Peyer's patch (tissue), 4 donors: ENCODE measurements at regions not wholly inside any gene's neighbourhood (a gene's known extent, or its start where the extent isn't known, plus 50 kb on each side); places are given as distances from the start of the nearest gene placed in this dataset.

Experiments used
- POLR2A ChIP-seq, 2 donors: fragments of 450-650 bp; IDR thresholded peaks; one replicate each; pipeline ENCODE4 v1.5.1; 2017; ENCODE audit warnings: antibody characterized with exemption in 2 of 2, mild to moderate bottlenecking in 2 of 2, moderate library complexity in 2 of 2
- TF ChIP-seq, protein P1 (sequence below), 6 experiments: fragments of 450-650 bp in 4 of 6; fragments of 200-600 bp in 2 of 6; sonication (generic) in 1 of 6; IDR thresholded peaks; one replicate each; pipeline ENCODE4 v1.5.1; 2017 to 2019; ENCODE audit warnings: antibody characterized with exemption in 6 of 6, mild to moderate bottlenecking in 3 of 6, moderate library complexity in 1 of 6

DNA sequence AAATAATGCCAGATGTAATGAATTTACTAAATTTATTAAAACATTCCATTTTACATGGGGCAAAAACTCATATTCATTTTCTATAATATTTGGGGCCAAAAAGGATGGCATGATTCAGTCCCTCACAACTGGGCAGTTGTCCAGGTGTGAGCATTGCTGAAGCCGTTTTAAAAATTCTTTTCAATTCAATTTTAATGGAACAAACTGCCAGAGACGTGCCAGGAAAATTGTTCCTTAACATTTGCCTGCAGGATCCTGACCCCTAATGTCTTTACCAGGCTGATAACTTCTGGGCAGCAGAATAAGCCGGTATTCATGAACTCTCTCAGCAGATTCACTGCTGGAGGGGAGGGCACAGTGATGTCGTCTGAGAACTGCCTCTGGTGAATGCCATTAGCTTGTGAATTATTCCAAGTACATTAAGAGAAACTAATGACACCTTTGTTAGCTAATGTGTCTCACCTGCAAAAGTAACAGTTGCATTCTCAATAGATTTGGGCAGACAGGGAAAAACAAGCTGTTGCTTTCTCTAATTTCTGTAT is 1445.1 kb upstream of the TENM3 start:
- TF ChIP-seq, protein P1, sequence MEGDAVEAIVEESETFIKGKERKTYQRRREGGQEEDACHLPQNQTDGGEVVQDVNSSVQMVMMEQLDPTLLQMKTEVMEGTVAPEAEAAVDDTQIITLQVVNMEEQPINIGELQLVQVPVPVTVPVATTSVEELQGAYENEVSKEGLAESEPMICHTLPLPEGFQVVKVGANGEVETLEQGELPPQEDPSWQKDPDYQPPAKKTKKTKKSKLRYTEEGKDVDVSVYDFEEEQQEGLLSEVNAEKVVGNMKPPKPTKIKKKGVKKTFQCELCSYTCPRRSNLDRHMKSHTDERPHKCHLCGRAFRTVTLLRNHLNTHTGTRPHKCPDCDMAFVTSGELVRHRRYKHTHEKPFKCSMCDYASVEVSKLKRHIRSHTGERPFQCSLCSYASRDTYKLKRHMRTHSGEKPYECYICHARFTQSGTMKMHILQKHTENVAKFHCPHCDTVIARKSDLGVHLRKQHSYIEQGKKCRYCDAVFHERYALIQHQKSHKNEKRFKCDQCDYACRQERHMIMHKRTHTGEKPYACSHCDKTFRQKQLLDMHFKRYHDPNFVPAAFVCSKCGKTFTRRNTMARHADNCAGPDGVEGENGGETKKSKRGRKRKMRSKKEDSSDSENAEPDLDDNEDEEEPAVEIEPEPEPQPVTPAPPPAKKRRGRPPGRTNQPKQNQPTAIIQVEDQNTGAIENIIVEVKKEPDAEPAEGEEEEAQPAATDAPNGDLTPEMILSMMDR (IDR thresholded peaks at IDR 0.05), result no peak
- no peak for TF ChIP-seq POLR2A (IDR thresholded peaks at IDR 0.05)
